Loucy (cell line): ENCODE measurements at regions not wholly inside any gene's neighbourhood (a gene's known extent, or its start where the extent isn't known, plus 50 kb on each side); places are given as distances from the start of the nearest gene placed in this dataset.

Experiments used
- EZH2phosphoT487 ChIP-seq: fragments of 200-600 bp; IDR thresholded peaks from 2 replicates; pipeline ENCODE4 v1.6.1; 2018; ENCODE audit warnings: antibody characterized with exemption, mild to moderate bottlenecking, moderate library complexity, borderline replicate concordance
- TF ChIP-seq, protein P1 (sequence below): fragments of 200-600 bp; sonication (generic); conservative IDR thresholded peaks from 2 replicates; pipeline ENCODE4 v1.5.1; 2014; ENCODE audit warnings: mild to moderate bottlenecking, antibody characterized with exemption, low read length

DNA sequence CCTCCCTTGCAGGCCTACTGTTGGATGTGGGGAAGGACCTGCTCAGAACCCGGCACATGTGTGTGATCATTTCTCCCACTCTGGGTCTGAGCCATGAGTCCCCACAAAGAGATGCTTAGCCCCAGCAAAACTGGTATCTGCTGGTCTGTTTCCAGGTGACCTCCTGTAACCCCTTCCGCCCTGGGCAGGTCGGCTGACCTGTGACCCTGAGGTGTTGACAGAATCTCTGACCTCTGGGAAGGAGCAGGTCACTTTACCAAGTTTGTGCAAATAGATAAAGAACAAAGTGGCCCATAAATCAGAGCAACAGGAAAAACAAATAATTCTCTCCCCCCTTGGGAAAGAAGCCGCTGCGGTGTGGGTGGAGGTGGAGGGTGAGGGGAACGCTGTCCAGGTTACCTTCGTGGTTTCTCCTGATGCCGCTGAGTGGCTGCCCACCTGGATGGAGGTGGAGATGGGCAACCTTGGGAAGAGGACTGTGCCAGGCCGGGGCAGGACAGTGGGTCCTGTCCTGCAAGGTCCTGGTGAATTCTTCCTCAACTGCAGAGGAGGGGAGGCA is 174.0 kb upstream of the MYCN start:
- TF ChIP-seq, protein P1, sequence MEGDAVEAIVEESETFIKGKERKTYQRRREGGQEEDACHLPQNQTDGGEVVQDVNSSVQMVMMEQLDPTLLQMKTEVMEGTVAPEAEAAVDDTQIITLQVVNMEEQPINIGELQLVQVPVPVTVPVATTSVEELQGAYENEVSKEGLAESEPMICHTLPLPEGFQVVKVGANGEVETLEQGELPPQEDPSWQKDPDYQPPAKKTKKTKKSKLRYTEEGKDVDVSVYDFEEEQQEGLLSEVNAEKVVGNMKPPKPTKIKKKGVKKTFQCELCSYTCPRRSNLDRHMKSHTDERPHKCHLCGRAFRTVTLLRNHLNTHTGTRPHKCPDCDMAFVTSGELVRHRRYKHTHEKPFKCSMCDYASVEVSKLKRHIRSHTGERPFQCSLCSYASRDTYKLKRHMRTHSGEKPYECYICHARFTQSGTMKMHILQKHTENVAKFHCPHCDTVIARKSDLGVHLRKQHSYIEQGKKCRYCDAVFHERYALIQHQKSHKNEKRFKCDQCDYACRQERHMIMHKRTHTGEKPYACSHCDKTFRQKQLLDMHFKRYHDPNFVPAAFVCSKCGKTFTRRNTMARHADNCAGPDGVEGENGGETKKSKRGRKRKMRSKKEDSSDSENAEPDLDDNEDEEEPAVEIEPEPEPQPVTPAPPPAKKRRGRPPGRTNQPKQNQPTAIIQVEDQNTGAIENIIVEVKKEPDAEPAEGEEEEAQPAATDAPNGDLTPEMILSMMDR: no peak
- no peak for TF ChIP-seq EZH2phosphoT487
